Gastrocnemius medialis (tissue), 4 donors: ENCODE measurements at regions not wholly inside any gene's neighbourhood (a gene's known extent, or its start where the extent isn't known, plus 50 kb on each side); places are given as distances from the start of the nearest gene placed in this dataset.

Source experiments
- ATAC-seq, 2 donors: fragments of 150-250 bp; one replicate each; pipeline ENCODE4 v1.9.1; 2016
- DNase-seq, 2 donors: peaks; one replicate each; pipeline ENCODE4 v3.0.0-alpha.2; 2019
- H3K27ac ChIP-seq, 4 donors: fragments of 200-600 bp; sonication (generic); 1 replicate in 1 of 4; 2 replicates in 3 of 4; pipeline ENCODE4 v1.5.1; 2016 to 2018; ENCODE audit warnings: mild to moderate bottlenecking in 2 of 4, moderate library complexity in 1 of 4
- H3K27me3 ChIP-seq, 3 donors: fragments of 200-600 bp; sonication (generic) in 2 of 3; 1 replicate in 1 of 3; 2 replicates in 2 of 3; pipeline versions ENCODE4 v1.5.1 to v1.6.0; 2016 to 2019; ENCODE audit warnings: mild to moderate bottlenecking in 1 of 3, moderate library complexity in 1 of 3
- H3K36me3 ChIP-seq, 2 donors: fragments of 200-600 bp; sonication (generic) in 1 of 2; one replicate each; pipeline ENCODE4 v1.5.1; 2017 to 2018
- H3K4me1 ChIP-seq, 2 donors: fragments of 200-600 bp; sonication (generic) in 1 of 2; one replicate each; pipeline ENCODE4 v1.5.1; 2016 to 2017; ENCODE audit warnings: mild to moderate bottlenecking in 2 of 2
- H3K4me3 ChIP-seq, 4 donors: fragments of 200-600 bp; sonication (generic) in 3 of 4; 1 replicate in 1 of 4; 2 replicates in 3 of 4; pipeline ENCODE4 v1.5.1; 2016 to 2019; ENCODE audit warnings: mild to moderate bottlenecking in 2 of 4
- H3K9me3 ChIP-seq, 3 donors: fragments of 200-600 bp; sonication (generic) in 2 of 3; 1 replicate in 1 of 3; 2 replicates in 2 of 3; pipeline ENCODE4 v1.5.1; 2016 to 2019
- POLR2A ChIP-seq, 2 donors: fragments of 450-650 bp; IDR thresholded peaks; one replicate each; pipeline ENCODE4 v1.6.1; 2017; ENCODE audit warnings: antibody characterized with exemption in 2 of 2, mild to moderate bottlenecking in 2 of 2, moderate library complexity in 2 of 2
- in situ Hi-C, 4 donors: fragments of 200-750 bp; cut with MboI; loops; one replicate each; pipeline versions ENCODE4 v1.15.0 to v1.8.0; 2017; ENCODE audit warnings: low sequenced_read_pairs in 4 of 4
- intact Hi-C: fragments of 100-400 bp; cut with DNase I; formaldehyde crosslinking; loops from one replicate; pipeline ENCODE4 v1.15.1; 2023; ENCODE audit warnings: low total_unique reads
- TF ChIP-seq, protein P1 (sequence below), 5 experiments: fragments of 450-650 bp in 3 of 5; fragments of 200-600 bp in 2 of 5; sonication (generic) in 2 of 5; IDR thresholded peaks in 4 of 5; conservative IDR thresholded peaks in 1 of 5; 1 replicate in 4 of 5; 2 replicates in 1 of 5; pipeline ENCODE4 v1.5.1; 2016 to 2019; ENCODE audit warnings: antibody characterized with exemption in 5 of 5, mild to moderate bottlenecking in 3 of 5, moderate library complexity in 3 of 5

DNA sequence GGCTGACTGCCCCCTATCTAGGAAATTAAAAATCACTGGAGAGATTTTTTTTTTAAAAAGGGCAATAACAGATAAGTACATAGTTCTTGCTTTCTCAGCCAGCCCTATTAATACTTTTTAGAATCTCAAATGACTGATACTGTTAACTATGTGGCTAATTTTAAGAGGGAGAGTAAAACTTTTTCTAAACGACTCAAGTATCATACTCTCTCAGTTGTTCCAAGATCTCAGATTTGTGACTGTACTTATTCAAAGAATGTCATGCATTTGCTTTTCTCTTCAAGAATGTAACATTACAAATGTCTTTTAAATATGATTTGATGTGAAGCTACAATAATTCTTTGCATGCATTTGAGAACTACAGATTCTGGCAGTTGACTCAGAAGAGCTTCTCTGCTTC lies 55.4 kb upstream of the RAB11FIP2 start:
- H3K27me3 ChIP-seq, result no peaks in the 10 kb centered on the region
- ATAC-seq, result no peak
- no peak overlapping the region for H3K4me3 ChIP-seq
- intact Hi-C loops (no loop called here), in situ Hi-C loops (no loop called here)
- H3K27ac ChIP-seq, result no peak overlapping the region
- no peaks in the 10 kb centered on the region for H3K9me3 ChIP-seq
- no peak for TF ChIP-seq POLR2A (IDR thresholded peaks at IDR 0.05)
- TF ChIP-seq, protein P1, sequence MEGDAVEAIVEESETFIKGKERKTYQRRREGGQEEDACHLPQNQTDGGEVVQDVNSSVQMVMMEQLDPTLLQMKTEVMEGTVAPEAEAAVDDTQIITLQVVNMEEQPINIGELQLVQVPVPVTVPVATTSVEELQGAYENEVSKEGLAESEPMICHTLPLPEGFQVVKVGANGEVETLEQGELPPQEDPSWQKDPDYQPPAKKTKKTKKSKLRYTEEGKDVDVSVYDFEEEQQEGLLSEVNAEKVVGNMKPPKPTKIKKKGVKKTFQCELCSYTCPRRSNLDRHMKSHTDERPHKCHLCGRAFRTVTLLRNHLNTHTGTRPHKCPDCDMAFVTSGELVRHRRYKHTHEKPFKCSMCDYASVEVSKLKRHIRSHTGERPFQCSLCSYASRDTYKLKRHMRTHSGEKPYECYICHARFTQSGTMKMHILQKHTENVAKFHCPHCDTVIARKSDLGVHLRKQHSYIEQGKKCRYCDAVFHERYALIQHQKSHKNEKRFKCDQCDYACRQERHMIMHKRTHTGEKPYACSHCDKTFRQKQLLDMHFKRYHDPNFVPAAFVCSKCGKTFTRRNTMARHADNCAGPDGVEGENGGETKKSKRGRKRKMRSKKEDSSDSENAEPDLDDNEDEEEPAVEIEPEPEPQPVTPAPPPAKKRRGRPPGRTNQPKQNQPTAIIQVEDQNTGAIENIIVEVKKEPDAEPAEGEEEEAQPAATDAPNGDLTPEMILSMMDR (IDR thresholded peaks at IDR 0.05 in 4 of 5, conservative IDR thresholded peaks at IDR 0.05 in 1 of 5), result no peak
- H3K4me1 ChIP-seq, result no peaks in the 10 kb centered on the region
- no peak for DNase-seq
- no peaks in the 10 kb centered on the region for H3K36me3 ChIP-seq

DNA sequence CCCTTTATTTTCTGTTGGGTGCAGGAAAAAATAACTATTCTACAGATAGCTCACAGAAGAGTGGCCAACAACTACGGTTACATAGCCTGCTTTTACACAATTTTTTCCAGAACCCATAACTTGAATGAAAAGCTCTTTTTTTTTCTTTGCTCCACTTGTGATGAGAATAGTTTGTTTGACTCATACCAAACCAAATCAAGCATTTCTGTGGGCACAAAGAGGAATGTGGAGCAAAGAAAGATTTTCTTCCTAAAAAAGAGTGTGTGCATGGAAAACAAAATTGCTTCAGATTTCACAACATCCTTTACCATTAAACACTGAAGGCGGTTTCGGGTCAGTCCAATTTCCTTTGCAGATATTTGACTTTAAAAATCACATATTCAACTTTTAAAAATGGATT lies 54.8 kb upstream of the RAB11FIP2 start:
- no peaks in the 10 kb centered on the region for H3K4me1 ChIP-seq
- no peak for ATAC-seq
- intact Hi-C loops (no loop called here), in situ Hi-C loops (no loop called here)
- no peak overlapping the region for H3K4me3 ChIP-seq
- no peaks in the 10 kb centered on the region for H3K9me3 ChIP-seq
- H3K27ac ChIP-seq, result no peak overlapping the region
- TF ChIP-seq, protein P1 (IDR thresholded peaks at IDR 0.05 in 4 of 5, conservative IDR thresholded peaks at IDR 0.05 in 1 of 5), result no peak
- no peak for TF ChIP-seq POLR2A (IDR thresholded peaks at IDR 0.05)
- no peak for DNase-seq
- H3K27me3 ChIP-seq, result no peaks in the 10 kb centered on the region
- no peaks in the 10 kb centered on the region for H3K36me3 ChIP-seq
